ENCODE measurements at regions not wholly inside any gene's neighbourhood (a gene's known extent, or its start where the extent isn't known, plus 50 kb on each side); places are given as distances from the start of the nearest gene placed in this dataset.

- ChIA-PET POLR2A (no interaction called here), CTCF (no interaction called here)
Observed at GRCh38 chr20:56173438-56173837, 75.1 kb upstream of the MC3R start.

DNA sequence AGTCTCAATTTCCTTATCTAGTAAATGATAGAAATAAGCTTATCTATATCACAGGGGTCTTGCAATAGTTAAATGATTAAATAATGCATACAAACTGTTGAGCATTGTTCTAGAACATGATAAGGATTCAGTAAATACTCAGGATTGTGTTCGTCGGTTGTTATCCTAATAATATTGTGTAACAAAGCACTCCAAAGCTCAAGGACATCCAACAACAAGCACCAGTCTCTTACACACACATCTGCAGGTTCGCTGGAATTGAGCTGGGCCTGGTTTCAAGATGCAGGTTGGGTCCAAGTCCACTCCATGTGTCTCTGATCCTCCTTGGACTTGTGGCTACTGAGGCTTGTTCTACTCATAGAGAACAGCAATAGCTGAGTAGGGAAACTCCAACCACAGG lies 74.1 kb upstream of the MC3R start:
- POLR2A ChIA-PET, result no interaction called here
- CTCF ChIA-PET, result no interaction called here

DNA sequence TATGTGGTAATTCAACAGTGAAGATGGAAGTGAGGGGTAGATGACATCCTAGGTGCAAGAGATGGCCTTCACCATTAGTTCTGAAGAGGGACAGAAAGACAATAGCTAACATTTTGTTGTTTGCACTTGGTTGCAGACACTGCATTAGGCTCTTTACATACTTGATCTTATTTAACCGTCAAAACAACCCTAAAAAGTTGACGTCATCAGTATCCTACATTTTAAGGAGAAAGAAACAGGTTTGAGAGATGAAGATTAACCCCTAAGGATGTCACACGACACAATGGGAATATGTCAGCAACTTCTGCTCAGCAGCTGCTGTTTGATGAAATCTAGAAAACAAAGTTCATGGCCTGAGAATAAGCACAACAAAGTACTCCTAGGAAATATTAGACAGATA lies 72.6 kb upstream of the MC3R start:
- ChIA-PET CTCF (no interaction called here), POLR2A (no interaction called here)

DNA sequence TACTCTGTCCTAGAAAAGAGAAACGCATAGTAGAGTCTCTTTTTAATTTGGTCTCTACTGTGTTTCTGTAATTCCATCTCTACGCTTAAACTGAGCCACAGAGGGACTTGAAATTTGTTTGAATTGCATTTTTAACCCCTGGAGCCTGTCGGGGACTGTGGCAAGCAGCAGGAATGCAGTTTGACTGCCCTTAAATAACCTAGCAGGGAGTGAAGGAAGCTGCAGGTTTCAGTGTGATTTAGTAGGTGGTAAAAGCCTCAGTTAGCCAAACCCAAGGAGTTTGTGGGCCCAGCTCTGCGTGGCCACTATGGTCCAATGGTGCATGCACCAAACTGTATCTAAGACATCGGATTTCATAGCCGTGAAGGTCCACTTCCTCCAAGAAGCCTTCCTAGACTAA lies 70.3 kb upstream of the MC3R start:
- ChIA-PET POLR2A (no interaction called here), CTCF (no interaction called here)

GRCh38 chr20:56179051-56179450 lies 69.5 kb upstream of the MC3R start:
- CTCF ChIA-PET, result no interaction called here
- POLR2A ChIA-PET, result no interaction called here

GRCh38 chr20:56181583-56181982 lies 66.9 kb upstream of the MC3R start:
- POLR2A ChIA-PET, result no interaction called here
- CTCF ChIA-PET, result no interaction called here

DNA sequence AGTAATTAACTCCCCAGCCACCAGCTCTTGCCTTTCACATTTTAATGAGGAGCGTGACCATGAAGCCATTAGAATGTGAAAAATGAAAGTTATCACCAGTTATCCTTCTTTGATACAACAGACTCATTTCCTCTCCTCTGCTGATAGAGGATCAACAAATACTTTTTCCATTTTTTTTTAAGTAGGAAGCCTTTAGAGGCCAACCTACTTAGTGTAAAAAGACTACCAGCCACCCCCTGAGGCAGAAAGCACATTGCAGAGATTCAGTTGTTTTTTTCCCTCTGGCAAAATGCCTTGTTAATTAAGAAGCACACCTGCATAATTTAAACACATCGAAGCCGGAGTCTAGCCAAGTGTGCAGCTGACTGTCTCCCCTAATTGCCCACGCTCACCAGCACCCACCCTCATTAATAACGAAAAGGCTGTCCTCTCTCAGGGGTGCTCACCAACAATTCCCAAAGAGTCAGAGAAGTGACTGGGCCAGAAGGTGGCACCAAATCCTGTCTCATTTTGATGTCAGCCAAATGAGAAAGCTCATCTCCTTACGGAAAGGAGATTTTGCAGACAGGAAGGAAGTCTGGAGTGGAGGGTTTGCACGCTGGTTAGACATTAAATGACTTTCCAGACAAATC lies 60.9 kb upstream of the MC3R start:
- CTCF ChIA-PET, result interaction anchor here (0.7 kb wide), 1 partner anchor 362 kb away, joined by 3 read pairs; no protein-coding TSS in a partner anchor
- POLR2A ChIA-PET, result no interaction called here

GRCh38 chr20:56194042-56194441 lies 54.5 kb upstream of the MC3R start:
- ChIA-PET POLR2A (no interaction called here), CTCF (no interaction called here)

GRCh38 chr20:56195946-56196345 lies 52.6 kb upstream of the MC3R start:
- CTCF ChIA-PET, result no interaction called here

More at GRCh38 chr20:56195946-56196345, 52.6 kb upstream of the MC3R start:
- POLR2A ChIA-PET, result no interaction called here

All from activated CD8-positive, alpha-beta memory T cell treated with anti-CD3 and anti-CD28 coated beads for 36 hours (primary cell).